Left colon (tissue), 2 donors: ENCODE measurements at regions not wholly inside any gene's neighbourhood (a gene's known extent, or its start where the extent isn't known, plus 50 kb on each side); places are given as distances from the start of the nearest gene placed in this dataset.
A peak's percentile ranks its signal among the peaks of the same experiment; 100 is the strongest.

Experiments
- ATAC-seq: fragments of 200-7000 bp; cut with Tn5 transposase; one replicate; pipeline ENCODE4 v1.9.1; 2020; ENCODE audit warnings: mild to moderate bottlenecking, moderate library complexity
- DNase-seq, 2 donors: peaks; one replicate each; pipeline ENCODE4 v3.0.0-alpha.2; 2020
- intact Hi-C, 2 donors: fragments of 100-400 bp; cut with DNase I in 1 of 2; cut with micrococcal nuclease in 1 of 2; formaldehyde crosslinking; loops; one replicate each; pipeline versions ENCODE4 v1.11.2 to v1.14.0; 2022; cut with DNase I, micrococcal nuclease
- donor health status: DM: no; HTN: no; CAD: no.
- donor health status: DM: yes; HTN: yes; CAD: no.

DNA sequence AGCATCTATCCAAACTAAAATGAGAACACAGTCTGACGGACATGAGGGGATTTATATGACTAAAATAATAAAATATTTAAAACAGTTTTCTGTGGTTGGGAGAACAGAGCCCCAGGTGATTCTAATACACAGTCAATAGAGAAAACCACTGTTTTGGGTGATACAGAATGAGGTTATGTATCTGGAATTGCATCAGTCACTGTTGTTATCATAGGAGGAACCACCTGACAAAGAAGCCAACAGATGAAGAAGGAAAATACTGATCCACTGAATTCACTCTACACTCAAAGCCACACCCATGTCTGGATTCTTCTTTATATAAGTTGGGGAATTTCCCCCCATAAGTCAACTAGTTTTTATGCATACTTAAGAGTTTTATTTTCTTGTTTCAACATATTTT lies 799.0 kb downstream of the TLR4 start:
- intact Hi-C loops, result no loop called here
- ATAC-seq, result no peak
- DNase-seq, result no peak

DNA sequence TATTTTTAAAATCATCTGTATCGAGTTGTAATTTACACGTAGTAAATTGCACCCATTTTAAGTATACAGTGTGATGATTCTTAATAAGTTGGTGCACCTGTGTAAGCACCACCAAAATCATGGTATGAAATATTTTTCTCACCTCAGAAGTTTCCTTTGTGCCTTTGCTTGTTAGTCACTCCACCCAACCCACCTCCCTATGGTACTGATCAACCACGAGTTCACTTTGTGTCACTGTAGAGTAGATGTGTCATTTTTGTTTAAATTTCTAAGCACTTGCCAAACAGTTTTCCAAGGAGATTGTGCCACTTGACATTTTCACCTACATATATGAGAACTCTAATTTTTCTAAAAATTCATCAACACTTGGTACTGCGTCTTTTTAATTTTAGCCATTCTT lies 806.5 kb downstream of the TLR4 start:
- intact Hi-C loops, result no loop called here
- DNase-seq (no peak), ATAC-seq (no peak)

DNA sequence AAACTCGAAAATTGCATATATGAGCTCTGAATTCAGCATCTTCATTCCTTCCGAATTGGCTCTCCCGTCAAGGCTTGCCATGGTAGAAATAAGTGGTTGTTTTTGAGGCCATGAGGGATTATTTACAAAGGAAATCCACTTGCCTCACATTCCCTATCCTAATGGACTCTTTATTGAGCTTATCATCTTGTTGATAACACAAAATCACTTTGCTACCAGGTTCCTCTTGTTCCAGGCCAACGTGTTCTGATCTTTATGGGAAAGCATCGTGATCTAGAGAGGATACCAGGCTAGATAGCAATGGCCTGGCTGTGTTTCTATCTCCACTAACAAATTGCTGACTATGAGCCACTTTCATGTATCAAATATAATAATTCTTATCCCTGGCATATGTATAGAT lies 811.7 kb downstream of the TLR4 start:
- no peak for DNase-seq
- intact Hi-C loops, result no loop called here

DNA sequence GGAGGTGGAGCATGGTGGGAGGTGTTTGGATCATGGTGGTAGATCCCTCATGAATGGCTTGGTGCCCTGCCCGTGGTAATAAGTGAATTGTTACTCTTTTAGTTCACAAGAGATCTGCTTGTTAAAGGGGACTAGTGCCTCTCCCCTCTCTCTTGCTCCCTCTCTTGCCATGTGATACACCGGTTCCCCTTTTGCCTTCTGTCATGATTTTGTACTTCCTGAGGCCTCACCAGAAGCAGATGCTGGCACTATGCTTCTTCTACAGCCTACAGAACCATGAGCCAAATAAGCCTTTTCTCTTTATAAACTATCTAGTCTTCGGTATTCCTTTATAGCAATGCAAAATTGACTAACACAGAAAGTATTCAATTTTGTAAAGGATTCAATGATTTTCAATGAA lies 817.1 kb downstream of the TLR4 start:
- ATAC-seq, result no peak
- intact Hi-C loops, result no loop called here
- no peak for DNase-seq

More for the DNA sequence above, 811.7 kb downstream of the TLR4 start:
- no peak for ATAC-seq

DNA sequence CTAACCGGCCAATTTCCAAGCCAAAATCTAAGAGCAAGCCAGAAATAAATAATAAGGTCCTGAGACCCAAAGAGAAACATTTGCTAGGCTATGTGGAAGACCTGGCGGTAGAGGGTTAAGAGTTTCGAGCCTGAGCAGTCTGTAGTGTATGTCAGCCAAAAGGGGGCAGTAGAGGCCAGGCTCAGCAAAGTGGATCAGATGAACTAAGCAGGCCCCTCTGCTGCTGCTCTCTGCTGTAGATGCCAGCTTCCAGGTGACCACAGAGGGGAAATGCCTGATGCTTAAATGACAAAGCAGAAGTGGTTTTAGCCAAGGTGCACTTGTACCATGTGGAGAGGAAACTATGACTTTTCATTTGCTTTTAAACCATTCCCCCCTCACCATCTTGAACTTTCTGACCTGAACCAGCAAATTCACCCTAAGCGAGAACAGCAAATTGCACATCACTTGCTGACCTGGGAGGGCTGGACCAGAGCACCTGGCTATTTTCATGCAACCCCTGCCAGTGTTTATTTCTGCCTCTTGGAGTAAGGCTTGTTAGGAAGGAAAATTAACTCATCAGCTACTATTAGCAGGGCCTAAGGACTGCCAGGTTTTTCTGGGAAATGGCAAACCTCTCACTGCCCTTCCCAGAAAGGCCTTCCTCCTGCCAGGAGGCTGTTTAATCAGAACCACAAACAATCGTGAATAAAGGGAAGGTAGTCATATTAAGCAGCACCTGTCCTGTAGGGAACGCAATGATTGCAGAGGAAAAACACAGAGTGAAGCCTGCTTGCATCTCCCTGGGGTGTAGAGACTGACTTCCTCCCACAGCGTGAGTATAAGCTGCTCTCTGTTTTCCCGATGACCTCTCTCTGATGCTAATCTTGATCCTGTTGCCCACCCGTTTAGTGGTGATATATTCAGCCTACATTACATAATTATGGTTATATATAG lies 818.2 kb downstream of the TLR4 start:
- ATAC-seq, result no peak
- peak; percentile 10 to 30 for DNase-seq
- intact Hi-C loops, result no loop called here

DNA sequence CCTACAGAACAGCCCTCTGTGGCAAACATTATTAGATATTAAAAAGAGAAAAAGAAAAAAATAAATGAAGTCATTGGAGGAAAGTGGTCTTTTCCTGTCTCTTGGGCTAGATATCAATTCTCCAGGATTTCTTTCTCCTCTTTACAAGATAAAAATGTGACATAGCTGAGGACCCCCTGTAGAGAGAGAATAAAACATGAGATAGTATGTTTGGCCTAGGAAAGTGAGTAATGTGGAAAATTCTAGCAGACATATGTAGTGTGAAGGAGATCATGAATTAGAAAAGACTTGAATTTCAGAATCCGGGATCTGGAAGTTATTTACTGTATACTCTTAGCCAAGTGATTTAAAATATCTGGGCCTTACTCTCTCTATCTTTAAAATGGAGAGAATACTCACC lies 823.1 kb downstream of the TLR4 start:
- no peak for DNase-seq
- intact Hi-C loops, result no loop called here
- no peak for ATAC-seq

DNA sequence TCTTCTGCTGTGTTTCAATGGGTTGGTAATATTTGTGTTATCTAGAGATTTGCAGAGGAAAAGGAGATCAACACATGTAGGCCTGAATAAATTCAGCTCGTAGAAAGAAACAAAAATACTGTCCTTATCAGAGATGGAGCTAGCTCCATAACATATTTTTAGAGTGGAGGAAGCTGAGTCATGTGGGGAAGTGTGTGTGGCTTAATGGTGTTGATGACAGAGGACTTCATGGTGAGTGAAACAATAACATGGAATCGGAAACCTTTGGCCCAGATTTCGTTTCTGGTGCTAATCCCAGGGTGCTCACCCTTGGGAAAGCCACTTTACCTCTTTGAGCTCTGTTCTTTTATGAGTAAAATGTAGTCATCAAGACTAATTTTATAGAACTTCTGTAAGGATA lies 825.0 kb downstream of the TLR4 start:
- ATAC-seq (no peak), DNase-seq (no peak)
- intact Hi-C loops, result no loop called here

DNA sequence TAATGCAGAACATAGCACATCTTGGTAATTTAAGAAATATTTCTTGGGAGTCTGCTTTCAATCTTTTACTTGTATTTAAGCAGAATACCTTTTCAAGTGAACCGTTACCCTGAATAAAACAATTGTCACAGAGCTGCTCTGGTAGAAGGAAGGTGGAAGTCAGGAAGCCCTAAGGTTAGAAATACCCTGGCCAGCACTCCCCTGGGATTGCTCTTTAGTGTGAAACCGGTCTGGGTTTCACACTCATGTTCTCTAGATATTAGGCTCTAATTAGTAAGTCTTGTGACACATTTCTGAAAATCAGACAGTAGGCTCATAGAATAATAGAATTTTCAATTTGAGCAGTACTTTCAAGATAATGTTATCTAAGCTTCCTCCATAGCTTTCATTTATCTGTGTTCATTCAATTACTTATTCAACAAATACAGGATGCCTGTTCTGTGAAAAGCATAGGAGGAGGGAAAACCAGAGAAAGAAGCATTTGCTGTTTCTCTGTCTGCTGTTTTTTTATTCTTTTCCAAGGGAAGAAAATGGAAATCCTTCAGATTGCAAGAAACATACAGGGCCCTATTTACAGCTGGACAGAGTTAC lies 825.5 kb downstream of the TLR4 start:
- ATAC-seq (no peak), DNase-seq (no peak)
- intact Hi-C loops, result no loop called here

DNA sequence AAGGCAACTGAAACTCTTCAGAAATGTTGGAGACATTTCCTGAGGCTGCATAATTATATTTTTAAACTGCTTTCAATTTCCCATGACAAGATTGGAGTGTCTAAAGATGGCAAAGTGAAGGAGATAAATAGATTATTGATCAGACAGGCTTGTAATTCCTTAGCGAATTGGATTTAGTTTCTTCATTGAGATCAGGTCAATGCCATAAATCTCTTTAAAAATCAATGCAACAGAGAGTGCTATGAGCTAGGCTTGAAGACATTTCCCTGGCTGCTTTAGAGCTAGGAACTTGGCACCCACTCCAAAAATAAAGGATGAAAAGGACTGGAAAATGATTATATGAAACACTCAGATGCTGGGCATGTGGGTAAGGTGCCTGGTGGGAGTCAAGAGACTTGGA lies 828.4 kb downstream of the TLR4 start:
- intact Hi-C loops, result no loop called here
- DNase-seq (no peak), ATAC-seq (no peak)

DNA sequence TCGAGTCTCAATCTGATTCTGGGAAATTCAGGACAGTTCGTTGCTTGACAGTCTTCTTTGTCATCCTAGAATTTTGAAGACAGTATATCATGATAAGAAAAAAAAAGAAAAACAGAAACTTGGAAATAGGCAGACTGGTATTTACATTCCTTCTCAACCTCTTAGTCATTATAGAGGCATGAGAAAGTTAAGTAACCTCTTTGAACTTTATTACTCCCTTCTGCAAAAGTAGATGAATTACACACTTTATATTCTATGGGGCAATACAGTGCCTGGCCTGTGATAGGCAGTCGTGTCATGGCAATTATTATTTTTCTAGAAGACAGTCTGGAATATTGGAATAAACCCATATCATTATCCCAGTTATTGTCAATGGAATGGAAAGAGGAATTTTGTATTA lies 828.9 kb downstream of the TLR4 start:
- intact Hi-C loops, result no loop called here
- ATAC-seq (no peak), DNase-seq (no peak)

DNA sequence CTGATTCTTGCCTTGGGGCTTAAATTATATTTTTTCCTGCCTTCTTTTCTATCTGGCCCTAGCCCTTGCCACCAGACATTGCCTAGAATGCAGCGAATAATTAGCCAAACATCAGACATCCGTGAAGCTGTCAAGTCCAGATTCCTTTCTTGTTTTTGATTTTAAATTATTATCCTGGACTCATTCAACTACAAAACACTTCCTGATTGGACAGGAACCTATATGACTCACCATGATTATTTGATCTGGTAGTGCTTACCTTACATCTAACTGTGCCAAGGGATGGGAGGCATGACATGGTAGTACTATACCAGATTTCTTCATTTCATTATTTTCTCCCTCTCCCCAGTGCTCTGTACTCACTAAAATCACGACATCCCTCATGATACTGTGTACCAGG lies 829.6 kb downstream of the TLR4 start:
- ATAC-seq (no peak), DNase-seq (no peak)
- intact Hi-C loops, result no loop called here

DNA sequence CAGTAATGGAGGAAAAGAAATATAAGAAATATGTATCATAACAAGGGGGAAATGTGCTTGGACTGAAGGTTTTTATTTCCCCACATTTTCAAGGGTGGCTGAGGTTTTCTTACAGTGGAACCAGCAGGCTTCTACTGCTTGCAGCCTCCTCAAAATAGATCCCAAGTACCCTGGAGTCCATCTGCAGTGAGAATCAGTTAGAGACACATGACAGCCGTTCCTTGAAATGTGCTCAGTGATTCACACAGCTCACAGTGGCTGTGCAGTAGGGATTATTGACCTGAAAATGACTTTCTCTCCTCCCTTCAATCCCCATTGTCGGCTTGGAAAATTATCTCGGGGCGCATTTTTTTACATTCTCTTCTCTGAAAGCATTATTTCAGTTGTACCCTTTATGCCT lies 832.0 kb downstream of the TLR4 start:
- ATAC-seq (no peak), DNase-seq (no peak)
- intact Hi-C loops, result no loop called here

DNA sequence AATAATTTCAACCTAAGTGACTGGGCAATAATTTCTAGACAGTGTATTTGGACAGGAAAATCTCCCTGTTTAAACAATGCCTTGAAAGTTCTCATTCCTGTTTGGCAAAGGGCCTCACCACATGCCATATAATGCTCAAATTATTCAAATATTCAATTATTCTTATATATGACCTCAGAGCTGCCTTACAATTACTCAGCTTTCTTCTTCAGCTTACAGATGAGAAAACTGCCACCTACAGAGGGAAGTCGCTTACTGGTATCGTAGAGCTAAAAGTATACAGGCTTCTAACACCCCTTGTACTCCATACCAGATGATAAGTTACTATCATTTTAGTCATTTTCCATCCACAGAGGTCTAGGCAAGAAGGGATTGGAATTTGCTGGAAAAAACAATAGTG lies 830.3 kb downstream of the BRINP1 start:
- DNase-seq, result no peak
- intact Hi-C loops, result no loop called here
- ATAC-seq, result no peak

DNA sequence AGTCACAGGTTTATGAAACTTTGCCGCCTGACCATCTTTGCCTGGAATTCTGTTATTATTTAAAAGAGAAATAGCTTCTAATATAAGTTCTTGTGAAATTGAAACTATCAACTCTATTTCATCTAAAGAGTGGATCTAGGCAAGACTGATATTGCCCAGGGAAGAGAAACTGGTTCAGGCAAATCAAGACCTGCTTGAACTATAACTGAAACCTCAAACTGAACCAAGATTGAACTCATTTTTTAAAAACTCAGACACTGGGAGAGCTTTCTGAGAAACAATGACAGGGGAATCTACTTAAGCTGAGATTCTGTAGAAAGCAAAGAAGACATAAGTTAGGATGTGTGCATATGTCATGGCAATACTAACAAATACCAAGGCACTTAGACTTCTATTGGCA lies 815.8 kb downstream of the BRINP1 start:
- no peak for ATAC-seq
- no peak for DNase-seq
- intact Hi-C loops, result no loop called here

DNA sequence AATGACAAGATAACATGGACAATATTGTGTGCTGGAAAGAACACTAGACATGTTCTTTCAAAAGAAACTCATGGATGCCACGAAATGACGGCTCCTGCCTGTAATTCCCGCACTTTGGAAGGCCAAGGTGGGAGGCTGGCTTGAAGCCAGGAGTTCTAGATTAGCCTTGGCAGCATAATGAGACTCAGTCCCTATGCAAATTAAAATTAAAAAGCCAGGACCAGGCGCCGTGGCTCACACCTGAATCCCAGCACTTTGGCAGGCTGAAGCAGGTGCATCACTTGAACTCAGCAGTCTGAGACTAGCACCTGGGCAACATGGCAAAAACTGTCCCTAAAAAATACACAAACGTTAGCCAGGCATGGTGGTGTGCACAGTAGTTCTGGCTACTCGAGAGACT lies 814.2 kb downstream of the BRINP1 start:
- intact Hi-C loops, result no loop called here
- ATAC-seq, result no peak

DNA sequence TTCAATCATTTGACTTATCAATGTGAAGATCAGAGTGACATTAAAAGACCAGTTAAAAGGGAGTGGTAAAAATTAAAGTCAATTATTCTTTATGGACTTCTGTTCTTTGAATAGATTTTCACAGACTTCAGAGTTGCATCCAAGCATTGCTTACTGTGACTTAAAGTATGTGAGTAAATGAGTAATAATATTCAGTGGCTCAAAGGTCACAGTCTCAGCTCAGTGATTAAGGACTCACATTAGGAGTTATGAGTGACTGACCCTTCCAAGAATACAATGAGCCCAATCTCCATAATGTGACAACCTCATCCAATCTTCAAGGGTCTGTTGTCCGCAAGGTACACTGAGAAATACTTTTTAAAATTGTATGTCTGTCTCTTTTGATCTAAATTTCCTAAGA lies 811.2 kb downstream of the BRINP1 start:
- intact Hi-C loops, result no loop called here
- ATAC-seq (no peak), DNase-seq (no peak)

More for the DNA sequence above, 814.2 kb downstream of the BRINP1 start:
- DNase-seq, result no peak

DNA sequence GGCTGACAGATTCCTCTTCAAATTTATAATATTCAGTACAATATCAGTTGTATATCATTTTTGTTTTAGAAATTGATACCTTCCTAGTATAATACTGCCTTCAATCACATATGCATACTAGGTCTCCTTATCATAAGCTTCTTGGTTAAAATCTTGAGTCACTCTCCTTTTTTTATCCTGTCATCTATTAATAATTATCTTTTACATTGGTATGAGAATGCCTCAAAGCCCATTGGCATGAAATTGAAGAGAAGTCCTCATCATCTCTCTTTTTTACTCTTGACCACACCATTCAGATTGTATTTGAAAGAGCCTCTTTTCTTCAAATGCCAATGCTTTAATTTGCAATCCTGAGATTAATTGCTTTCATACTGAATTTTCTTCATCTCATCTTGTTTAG lies 810.3 kb downstream of the BRINP1 start:
- no peak for DNase-seq
- intact Hi-C loops, result no loop called here
- no peak for ATAC-seq

DNA sequence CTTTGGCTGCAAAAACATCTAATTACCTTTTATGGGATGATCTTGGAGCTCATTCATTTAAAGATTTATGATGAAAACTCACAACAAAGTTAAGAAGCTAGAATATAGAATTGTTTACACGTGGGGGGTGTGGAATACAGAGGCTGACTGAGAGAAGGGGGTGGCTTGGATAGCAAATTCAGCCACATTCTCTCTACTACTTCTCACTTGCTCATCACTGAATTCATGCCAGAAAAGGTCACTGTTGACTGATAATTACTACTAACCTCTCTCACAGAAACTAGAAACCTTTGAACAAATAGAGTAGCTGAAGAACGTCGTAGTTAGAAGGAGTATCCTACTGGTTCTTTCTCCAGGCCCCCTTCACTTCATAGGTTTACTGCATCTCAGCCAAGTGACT lies 808.2 kb downstream of the BRINP1 start:
- ATAC-seq (no peak), DNase-seq (no peak)
- intact Hi-C loops, result no loop called here

DNA sequence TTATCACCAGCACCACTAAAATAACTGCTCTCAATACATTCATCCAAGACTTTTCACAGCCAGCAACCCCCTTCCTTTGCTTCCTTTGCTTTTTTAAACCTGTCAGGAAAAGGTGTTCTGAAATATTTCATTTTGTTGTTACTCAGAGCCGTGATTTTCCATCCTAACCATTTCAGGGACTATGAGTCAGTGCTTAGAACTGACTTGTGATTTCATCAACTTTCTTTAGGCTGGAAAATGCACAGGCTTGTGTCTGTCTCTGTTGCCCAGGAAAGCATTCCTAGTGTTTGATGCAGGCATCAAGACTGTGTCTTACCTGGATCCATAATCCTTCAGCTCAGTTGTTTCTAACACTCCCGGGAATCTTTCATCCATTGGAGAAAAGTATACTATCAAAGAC lies 805.6 kb downstream of the BRINP1 start:
- DNase-seq (no peak), ATAC-seq (no peak)
- intact Hi-C loops, result no loop called here

DNA sequence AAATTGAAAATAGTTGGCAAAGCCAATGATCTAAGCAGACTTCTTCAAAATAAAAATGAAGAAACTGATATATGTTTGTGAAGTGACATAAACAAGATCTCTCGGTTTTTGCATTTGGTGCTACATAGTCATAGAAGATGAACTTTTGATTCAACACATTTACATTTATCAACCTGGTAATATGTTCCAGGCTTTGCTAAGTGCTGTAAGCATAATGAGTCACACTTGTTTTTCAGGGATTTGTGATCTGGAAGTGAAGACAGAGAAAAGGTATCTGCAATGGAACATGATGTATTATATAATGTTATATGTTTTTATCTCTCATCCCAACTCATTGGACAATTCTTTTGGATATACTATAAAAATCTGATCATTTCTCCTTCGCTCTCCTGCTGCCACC lies 801.4 kb downstream of the BRINP1 start:
- no peak for DNase-seq
- intact Hi-C loops, result no loop called here

DNA sequence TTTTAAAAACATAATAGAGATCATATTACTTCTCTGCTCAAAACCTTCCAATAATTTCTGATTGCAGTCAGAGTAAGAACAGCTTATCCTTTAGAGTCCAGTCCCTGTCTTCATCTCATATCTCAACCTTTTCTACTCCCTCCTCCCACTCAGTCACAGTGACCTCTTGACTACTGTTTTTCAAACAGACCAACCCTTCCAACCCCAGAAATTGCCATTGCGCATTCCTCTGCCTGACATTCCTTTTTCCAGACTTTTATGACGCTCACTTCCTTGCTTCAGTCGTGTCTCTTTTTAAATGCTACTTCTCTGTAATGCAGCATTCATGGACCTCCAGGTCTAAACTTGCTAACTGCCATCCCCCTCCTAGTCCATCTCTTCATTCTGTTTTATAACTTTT lies 800.5 kb downstream of the BRINP1 start:
- intact Hi-C loops, result no loop called here
- ATAC-seq (no peak), DNase-seq (no peak)

More for the DNA sequence above, 801.4 kb downstream of the BRINP1 start:
- no peak for ATAC-seq
